ENCODE measurements at regions not wholly inside any gene's neighbourhood (a gene's known extent, or its start where the extent isn't known, plus 50 kb on each side); places are given as distances from the start of the nearest gene placed in this dataset.

GRCh38 chr10:47187592-47187991, 112.4 kb upstream of the GDF10 start:
- TF ChIP-seq, protein P1, sequence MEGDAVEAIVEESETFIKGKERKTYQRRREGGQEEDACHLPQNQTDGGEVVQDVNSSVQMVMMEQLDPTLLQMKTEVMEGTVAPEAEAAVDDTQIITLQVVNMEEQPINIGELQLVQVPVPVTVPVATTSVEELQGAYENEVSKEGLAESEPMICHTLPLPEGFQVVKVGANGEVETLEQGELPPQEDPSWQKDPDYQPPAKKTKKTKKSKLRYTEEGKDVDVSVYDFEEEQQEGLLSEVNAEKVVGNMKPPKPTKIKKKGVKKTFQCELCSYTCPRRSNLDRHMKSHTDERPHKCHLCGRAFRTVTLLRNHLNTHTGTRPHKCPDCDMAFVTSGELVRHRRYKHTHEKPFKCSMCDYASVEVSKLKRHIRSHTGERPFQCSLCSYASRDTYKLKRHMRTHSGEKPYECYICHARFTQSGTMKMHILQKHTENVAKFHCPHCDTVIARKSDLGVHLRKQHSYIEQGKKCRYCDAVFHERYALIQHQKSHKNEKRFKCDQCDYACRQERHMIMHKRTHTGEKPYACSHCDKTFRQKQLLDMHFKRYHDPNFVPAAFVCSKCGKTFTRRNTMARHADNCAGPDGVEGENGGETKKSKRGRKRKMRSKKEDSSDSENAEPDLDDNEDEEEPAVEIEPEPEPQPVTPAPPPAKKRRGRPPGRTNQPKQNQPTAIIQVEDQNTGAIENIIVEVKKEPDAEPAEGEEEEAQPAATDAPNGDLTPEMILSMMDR (optimal IDR thresholded peaks at IDR 0.05 in 1 of 3, IDR thresholded peaks at IDR 0.05 in 1 of 3, conservative IDR thresholded peaks at IDR 0.05 in 1 of 3; ENCODE audit: extremely low read depth in 1 of 3, insufficient read depth in 2 of 3, low read length in 3 of 3), result no peak
- TF ChIP-seq EZH2 (IDR thresholded peaks at IDR 0.05; ENCODE audit: low read length), result no peak
